GM21825 (cell line): ENCODE measurements at regions not wholly inside any gene's neighbourhood (a gene's known extent, or its start where the extent isn't known, plus 50 kb on each side); places are given as distances from the start of the nearest gene placed in this dataset.
"Not testable (repeated sequence)": the region's sequence is repeated elsewhere in the genome, so short reads cannot be mapped to it uniquely, and the experiment has no call there.

Experiments
- ATAC-seq: cut with Tn5 transposase; IDR thresholded peaks from one replicate; pipeline ENCODE4 v1.9.1; 2021; ENCODE audit warnings: mild to moderate bottlenecking, moderate library complexity; ENCODE audit not compliant: unreplicated experiment

DNA sequence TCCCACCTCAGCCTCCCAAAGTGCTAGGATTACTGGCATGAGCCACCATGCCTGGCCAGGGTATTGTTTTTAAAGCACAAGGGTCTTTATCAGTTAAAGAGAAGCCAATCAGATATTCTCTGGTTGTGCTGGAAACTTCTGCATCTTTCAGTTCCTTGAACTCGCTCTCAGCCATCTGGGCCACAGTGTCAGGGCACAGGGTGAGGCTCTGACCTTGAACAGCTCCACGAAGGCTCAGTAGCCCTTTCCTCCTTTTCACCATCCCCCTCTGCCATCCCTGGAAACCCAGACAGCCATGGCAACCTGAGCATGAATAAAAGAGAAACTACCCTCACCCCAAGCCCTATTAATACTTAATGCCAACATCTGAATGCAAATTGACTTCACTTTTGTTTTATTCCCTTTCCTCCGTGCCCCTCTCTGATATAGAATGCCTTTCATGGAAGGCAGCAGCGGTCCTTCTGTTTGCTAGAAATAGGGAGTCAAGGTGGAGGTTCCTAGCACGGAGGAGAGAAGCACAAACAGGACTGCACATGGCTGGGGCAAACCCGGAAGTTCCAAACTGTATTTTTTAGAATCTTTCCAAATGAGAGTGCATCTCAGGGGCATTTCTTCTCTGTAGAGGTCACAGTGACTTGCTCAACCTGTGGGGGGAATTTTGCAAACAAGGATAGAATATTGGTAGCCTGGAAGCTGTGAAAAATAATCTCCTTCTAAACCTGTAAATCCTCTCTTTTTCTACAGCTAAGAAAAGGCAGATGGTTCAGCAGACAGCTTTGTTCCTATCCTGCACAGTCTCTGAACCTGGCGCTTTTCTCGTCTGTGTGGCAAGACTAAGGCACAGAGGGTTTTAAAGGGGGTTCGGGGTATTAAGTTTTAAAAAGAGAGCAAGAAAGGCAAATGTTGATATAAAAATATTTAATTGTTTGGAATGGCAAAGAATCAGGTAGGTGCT is 176.4 kb upstream of the RREB1 start:
- no peak for ATAC-seq

DNA sequence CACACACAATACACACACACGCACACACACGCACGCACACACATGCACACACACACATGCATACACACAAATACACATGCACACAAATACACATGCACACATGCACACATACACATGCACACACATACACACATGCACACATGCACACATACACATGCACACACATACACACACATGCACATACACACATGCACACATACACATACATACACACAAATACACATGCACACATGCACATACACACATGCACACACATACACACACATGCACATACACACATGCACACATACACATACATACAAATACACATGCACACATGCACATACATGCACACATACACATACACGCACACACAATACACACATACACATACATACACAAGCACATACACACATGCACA is 175.4 kb upstream of the RREB1 start:
- no peak for ATAC-seq

DNA sequence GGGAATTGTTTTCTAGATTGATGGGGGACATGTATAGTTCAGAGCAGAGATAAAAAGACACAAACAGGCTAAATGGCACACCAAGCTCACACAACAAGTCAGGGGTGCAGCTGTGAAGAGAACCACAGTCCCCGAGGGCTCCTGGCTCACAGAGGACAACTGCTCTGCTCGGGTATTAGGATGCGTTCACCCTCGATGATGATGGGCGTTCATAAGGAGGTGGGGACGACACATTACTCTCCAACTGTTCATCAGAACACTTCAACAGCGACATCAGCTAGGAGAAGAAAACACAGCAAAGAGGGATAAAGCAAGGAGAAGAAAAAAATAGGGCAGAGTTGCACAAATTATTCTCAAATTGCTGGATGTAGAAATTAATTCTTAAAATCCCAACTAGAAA is 174.8 kb upstream of the RREB1 start:
- no peak for ATAC-seq

DNA sequence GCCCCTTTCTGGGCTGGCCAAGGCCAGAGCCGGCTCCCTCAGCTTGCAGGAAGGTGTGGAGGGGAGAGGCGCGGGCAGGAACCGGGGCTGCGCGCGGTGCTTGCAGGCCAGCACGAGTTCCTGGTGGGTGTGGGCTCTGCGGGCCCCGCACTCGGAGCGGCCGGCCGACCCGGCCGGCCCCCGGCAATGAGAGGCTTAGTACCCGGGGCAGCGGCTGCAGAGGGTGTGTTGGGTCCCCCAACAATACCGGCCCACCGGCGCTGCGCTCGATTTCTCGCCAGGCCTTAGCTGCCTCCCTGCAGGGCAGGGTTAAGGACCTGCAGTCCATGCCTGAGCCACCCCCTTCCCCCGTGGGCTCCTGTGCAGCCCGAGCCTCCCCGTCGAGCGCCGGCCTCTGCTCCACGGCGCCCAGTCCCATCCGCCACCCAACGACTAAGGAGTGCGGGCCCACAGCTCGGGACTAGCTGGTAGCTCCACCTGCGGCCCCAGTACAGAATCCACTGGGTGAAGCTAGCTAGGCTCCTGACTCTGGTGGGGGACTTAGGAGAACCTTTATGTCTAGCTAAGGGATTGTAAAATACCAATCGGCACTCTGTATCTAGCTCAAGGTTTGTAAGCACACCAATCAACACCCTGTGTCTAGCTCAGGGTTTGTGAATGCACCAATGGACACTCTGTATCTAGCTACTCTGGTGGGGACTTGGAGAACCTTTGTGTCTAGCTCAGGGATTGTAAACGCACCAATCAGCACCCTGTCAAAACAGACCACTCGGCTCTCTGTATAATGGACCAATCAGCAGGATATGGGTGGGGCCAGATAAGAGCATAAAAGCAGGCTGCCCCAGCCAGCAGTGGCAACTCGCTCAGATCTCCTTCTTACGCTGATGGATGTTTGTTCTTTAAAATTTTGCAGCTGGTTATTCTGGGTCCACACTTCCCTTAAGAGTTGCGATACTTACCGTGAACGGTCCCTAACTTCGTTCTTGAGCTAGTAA is 167.4 kb upstream of the RREB1 start:
- ATAC-seq, result no peak

DNA sequence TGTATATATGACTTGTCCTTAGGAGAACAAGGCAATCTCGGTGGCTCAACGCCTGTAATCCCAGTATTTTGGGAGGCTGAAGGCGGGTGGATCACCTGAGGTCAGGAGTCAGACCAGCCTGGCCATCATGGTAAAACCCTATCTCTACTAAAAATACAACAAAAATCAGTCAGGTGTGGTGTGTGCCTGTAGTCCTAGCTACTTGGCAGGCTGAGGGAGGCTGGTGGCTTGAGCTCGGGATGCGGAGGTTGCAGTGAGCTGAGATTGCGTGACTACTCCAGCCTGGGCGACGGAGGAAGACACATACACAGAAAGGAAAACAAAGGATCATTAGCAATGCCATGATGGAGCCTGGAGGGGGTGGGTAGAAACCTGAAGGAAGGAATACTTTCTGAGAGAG is 166.6 kb upstream of the RREB1 start:
- no peak for ATAC-seq

DNA sequence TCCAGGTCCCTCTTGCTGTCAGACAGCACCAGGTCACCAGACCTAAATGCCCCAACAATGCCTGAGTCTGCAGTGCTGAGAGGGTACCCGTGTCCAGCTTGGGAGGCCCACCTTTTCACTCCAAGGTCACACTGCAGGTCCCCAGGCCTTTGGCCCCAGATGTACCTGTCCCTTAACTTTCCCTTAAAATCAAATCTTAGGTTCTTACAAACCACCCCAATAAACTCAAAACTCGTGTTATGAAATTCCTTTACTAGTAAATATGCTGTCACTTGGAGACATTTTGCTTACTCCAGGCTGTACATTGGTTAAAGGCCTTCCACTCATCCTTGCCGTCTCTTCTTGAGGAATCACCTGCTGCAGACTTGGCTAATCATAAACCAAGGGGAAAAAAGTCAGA is 165.7 kb upstream of the RREB1 start:
- no peak for ATAC-seq

DNA sequence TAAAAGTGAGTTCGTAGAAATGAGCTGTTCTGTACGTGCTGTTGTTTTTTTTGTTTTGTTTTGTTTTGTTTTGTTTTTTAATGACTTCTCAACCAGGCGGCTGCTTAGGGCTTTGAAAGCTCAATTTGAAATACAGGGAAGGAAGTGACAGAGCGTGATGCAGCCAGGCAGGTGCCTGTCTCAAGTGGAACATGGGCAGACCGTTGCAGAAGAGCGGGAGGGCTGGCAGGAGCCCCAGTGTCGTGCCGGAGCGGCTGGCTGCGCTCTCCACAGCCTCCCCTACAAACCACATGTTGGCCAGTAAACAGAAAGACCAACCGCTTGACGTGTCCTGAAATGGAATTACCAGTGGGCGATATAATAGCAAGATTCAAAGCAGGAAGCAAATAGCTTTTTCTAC is 164.9 kb upstream of the RREB1 start:
- ATAC-seq, result no peak

DNA sequence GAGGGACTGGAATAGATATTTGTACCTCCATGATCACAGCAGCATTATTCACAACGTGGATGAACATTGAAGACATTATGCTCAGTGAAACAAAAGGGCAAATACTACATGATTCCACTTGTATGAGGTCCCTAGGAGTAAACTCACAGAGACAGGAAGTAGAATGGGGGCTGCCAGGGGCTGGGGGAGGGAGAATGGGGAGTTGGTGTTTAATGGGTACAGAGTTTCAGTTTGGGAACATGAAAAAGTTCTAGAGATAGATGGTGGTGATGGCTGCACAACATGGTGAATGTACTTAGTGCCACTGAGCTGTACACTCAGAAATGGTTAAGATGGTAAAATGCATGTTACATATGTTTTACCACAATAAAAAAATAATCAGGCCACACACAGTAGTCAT is 164.3 kb upstream of the RREB1 start:
- no peak for ATAC-seq

DNA sequence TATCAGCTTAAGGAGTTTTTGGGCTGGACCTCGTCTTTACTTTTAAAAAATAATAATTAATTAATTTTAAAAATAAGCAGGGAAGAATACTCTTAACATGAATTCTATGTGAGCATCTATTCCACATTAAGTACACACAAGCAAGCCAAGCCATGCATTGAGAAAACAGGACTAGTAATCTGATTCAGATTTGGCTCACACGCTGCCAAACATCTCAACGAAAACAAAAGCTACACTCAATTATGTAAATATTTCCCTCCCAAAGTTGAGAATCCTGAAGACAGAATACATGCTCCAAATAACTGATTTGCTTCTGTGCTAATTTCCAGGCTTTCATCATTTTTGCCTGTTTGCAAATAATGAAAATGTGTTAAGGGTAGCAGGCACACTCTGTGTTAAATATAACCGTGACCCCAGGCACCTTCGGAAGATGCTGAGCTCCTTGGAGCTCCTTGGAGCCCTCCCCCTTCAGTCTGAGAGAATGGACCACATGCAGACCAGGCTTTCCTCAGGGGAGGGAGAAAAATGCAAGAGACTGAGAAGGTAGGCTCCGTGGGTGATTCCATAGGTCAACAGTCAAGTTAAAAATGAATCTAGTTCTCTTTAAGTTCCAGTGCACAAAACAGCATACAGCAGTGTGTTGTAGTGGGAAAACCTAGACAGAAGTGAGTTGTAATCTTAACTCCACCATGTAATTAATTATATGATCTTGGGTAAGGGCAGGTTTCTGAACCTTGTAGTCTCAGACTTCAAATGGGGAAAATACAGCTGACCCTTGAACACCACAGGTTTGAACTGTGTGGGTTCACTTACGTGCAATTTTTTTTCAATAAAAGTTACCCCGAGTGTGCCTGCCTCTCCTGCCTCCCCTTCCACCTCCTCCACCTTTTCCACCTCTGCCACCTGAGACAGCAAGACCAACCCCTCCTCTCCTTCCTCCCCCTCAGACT is 161.3 kb upstream of the RREB1 start:
- no peak for ATAC-seq

DNA sequence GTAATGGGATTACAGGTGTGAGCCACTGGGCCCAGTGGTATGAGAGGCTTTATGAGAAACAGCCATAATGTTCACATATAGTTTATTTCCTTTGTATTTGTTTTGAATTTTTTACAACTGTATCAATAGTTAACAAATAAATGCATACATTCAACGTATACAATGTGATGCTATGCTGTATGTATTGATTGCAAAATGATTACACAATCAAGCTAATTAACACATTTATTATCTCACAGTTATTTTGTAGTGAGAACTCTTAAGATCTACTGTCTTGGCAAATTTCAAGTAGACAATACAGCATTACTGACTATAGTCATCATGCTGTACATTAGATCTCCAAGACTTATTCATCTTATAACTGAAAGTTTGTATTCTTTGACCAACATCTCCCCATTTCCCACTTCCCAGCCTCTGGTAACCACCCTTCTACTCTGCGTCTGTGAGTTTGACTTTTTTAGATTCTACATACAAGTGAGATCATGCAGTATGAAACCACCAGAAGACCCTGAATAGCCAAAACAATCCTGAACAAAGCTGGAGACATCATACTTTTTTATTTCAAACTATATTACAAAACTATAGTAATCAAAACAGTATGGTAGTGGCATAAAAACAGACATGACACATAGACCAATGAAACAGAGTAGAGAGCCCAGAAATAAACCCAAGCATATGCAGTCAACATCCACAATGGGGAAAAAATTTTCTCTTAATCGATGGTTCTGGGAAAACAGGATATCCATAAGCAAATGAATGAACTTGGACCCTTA is 157.2 kb upstream of the RREB1 start:
- ATAC-seq, result no peak

DNA sequence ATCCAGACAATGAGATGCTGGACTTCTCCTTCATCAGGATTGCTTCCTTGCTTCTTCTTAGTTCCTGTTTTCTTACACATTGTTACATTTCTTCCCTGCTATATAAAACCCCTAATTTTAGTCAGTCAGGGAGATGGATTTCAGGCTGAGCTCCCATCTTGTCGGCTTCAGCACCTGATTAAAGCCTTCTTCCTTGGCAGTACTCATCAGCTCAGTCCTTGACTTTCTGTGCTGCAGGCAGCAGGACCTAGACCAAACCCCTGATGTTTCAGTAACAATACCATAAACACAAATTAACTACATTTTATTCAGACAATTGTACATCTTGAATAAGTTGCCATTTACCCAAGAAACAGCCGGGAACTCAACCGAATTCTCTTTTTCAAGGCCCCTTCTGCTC is 156.4 kb upstream of the RREB1 start:
- ATAC-seq, result no peak

DNA sequence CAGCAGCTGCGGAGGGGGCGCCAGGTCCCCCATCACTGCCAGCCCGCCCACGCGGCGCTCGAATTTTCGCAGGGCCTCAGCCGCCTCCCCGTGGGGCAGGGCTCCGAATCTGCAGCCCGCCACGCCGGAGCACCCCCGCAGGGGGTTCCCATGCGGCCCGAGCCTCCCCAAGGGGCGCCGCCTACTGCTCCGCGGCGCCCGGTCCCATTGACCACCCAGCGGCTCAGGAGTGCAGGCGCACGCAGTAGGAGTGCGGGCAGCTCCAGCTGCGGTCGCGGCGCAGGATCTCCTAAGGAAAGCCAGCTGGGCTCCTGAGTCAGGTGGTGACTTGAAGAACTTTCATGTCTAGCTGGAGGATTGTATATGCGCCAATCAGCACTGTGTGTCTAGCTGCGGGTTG is 155.3 kb upstream of the RREB1 start:
- ATAC-seq, result no peak

DNA sequence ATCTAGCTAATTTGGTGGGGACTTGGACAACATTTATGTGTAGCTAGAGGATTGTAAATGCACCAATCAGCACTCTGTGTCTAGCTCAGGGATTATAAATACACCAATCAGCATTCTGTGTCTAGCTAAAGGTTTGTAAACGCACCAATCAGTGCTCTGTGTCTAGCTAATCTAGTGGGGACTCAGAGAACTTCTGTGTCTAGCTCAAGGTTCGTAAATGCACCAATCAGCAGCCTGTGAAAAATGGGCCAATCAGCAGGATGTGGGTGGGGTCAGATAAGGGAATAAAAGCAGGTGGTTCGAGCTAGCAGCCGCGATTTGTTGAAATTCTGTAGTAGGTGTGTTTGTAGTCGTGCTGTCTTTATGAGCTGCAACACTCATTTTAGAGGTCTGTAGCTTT is 154.8 kb upstream of the RREB1 start:
- ATAC-seq, result not testable (repeated sequence)

DNA sequence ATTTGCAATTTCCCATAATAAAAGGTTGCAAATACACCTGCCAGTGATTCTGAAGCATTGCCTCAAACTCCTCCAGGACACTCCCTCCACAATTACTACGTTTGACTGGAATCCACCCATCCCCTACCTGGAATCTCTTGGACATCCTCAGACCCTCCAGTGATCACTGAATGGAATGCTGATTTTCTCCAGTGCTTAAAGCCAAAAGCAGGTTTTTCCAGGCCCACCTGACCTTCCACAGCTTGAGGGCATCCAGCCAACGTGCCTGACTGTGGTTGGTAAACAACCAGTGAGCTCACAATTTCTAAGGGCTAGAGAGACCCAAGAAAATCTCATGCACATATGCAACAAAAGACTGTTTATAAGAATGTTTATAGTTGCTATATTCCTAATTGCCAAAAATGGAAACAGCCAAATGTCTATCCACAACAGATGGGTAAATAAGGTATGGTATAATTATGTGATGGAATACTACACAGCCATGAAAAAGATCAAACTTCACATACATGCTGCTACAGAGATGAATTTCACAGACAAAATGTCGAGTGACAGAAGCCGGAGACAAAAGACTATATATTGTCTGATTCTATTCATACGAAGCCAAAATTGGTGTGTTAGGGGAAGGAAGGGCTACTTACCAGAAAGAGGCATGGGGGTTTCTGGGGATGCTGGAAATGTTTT is 147.1 kb upstream of the RREB1 start:
- no peak for ATAC-seq

DNA sequence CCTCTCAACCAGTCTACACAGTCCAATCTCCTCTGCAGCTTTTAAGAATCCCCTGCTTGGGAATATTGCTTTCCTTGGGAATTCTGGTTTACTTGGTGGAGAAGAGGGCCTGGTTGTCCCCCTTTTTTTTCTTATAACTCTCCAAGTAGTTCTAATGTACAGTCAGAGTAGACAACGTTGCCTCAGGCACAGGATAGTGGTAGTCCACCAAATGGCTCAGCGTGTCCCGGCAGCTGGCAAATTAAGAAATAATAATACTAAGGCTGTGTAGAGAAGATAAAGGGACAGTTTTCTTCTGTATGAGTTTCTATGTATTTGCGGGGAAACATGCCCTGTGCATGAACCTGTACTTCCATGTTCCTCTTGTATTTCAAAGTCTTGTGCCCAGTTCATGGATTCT is 145.7 kb upstream of the RREB1 start:
- ATAC-seq, result no peak

DNA sequence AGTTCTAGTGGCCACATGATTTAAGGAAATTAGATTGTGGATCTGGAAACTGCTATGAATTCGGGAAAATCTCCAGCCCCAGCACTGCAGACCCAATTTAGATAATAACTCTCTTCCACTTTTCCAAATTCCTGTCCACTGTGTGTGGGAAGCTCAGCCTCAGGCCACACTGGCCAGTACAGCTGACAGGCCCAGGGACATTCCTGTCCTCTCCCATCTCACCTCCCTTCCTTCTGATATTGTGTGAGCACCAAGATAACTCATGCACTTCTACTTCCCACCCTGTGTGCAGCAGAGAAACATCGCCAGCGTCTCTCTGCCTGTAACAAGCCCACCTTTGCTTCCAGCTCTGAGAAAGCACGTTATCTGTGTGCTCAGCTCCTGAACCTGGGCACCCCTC is 145.1 kb upstream of the RREB1 start:
- ATAC-seq, result no peak

DNA sequence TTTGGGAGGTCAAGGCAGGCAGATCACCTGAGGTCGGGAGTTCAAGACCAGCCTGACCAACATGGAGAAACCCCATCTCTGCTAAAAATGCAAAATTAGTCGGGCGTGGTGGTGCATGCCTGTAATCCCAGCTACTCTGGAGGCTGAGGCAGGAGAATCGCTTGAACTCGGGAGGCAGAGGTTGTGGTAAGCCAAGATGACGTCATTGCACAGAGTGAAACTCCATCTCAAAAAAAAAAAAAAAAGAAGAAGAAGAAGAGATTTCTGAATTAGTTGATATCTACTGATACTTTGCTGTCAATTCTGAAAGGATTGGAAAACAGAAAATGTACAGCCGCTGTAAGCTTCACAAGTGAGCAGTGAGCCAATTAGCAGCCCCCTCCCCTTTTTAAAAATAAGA is 144.4 kb upstream of the RREB1 start:
- ATAC-seq, result not testable (repeated sequence)

DNA sequence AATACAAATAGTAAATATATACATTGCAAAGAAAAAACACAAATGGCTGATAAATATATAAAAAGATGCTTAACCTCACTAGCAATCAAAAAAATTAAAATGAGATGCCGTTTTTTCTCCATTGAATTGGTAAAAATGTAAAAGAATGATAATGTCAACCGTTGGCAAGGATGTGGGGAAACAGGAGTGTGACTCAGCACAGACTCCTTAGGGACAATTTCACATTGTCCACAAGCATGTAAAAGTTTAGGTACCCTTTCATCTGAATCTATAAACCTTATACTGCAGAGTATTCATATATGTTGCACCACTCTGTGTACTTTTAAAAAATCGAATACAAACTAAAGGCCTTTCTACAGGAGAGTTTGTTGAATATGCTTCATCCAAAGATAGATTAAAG is 143.1 kb upstream of the RREB1 start:
- ATAC-seq, result no peak

DNA sequence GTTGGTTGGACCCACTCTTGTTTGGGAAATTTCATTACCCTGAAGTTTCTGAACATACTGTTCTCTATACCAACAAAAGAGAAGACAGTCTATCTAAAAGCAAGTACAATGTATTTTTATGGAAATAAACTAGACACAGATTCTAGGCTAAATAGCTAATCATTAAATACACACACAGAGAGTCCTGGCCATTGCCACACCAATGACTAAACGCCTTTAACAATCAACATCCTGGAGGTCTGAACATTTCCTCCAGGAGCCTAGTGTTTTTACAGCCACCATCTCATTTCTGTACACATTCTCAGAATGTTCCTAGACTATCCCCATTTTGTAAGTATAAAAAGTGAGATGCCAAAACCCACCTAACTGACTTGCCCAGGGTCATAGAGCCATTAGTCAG is 141.6 kb upstream of the RREB1 start:
- ATAC-seq, result no peak
